Type B pancreatic cell (in vitro differentiated cells): ENCODE measurements at regions not wholly inside any gene's neighbourhood (a gene's known extent, or its start where the extent isn't known, plus 50 kb on each side); places are given as distances from the start of the nearest gene placed in this dataset.

Source experiments
- DNase-seq: peaks from one replicate; pipeline ENCODE4 v3.0.0; 2021; ENCODE audit warnings: mixed read lengths; ENCODE audit not compliant: unreplicated experiment; ENCODE audit errors: extremely low spot score
- H3K27ac Mint-ChIP-seq: 2 replicates; pipeline ENCODE4 v1.8.0; 2021; ENCODE audit warnings: mild to moderate bottlenecking, mixed read lengths
- H3K27me3 Mint-ChIP-seq: 2 replicates; pipeline ENCODE4 v1.8.0; 2021; ENCODE audit warnings: mixed read lengths
- H3K36me3 Mint-ChIP-seq: 2 replicates; pipeline ENCODE4 v1.8.0; 2021; ENCODE audit warnings: mixed read lengths
- H3K4me1 Mint-ChIP-seq: one replicate; pipeline ENCODE4 v1.8.0; 2021; ENCODE audit warnings: mixed read lengths; ENCODE audit not compliant: unreplicated experiment
- H3K4me3 Mint-ChIP-seq: 2 replicates; pipeline ENCODE4 v1.8.0; 2021; ENCODE audit warnings: mild to moderate bottlenecking, mixed read lengths
- H3K9me3 Mint-ChIP-seq: 2 replicates; pipeline ENCODE4 v1.8.0; 2021; ENCODE audit warnings: mixed read lengths
- TF ChIP-seq, protein P1 (sequence below): fragments of 200-600 bp; sonication (generic); conservative IDR thresholded peaks from 2 replicates; pipeline ENCODE4 v1.5.0; 2021; ENCODE audit warnings: antibody characterized with exemption, mild to moderate bottlenecking

- no peaks in the 10 kb centered on the region for H3K9me3 Mint-ChIP-seq
- H3K4me1 Mint-ChIP-seq = peaks cover 47% of the 10 kb centered on the region
- H3K4me3 Mint-ChIP-seq = no peak overlapping the region
- no peak for DNase-seq
- TF ChIP-seq, protein P1, sequence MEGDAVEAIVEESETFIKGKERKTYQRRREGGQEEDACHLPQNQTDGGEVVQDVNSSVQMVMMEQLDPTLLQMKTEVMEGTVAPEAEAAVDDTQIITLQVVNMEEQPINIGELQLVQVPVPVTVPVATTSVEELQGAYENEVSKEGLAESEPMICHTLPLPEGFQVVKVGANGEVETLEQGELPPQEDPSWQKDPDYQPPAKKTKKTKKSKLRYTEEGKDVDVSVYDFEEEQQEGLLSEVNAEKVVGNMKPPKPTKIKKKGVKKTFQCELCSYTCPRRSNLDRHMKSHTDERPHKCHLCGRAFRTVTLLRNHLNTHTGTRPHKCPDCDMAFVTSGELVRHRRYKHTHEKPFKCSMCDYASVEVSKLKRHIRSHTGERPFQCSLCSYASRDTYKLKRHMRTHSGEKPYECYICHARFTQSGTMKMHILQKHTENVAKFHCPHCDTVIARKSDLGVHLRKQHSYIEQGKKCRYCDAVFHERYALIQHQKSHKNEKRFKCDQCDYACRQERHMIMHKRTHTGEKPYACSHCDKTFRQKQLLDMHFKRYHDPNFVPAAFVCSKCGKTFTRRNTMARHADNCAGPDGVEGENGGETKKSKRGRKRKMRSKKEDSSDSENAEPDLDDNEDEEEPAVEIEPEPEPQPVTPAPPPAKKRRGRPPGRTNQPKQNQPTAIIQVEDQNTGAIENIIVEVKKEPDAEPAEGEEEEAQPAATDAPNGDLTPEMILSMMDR = no peak
- H3K27ac Mint-ChIP-seq = no peak overlapping the region
- no peaks in the 10 kb centered on the region for H3K36me3 Mint-ChIP-seq
- no peaks in the 10 kb centered on the region for H3K27me3 Mint-ChIP-seq
These were observed 167.2 kb upstream of the TSC22D2 start for GRCh38 chr3:150240891-150241290.

GRCh38 chr3:150239766-150240165 is 168.3 kb upstream of the TSC22D2 start:
- H3K9me3 Mint-ChIP-seq = no peaks in the 10 kb centered on the region
- TF ChIP-seq, protein P1 = no peak
- peaks cover 45% of the 10 kb centered on the region for H3K4me1 Mint-ChIP-seq
- no peak overlapping the region for H3K4me3 Mint-ChIP-seq
- H3K36me3 Mint-ChIP-seq = no peaks in the 10 kb centered on the region
- H3K27ac Mint-ChIP-seq = peak overlapping the region; percentile 11
- DNase-seq = no peak
- H3K27me3 Mint-ChIP-seq = no peaks in the 10 kb centered on the region

DNA sequence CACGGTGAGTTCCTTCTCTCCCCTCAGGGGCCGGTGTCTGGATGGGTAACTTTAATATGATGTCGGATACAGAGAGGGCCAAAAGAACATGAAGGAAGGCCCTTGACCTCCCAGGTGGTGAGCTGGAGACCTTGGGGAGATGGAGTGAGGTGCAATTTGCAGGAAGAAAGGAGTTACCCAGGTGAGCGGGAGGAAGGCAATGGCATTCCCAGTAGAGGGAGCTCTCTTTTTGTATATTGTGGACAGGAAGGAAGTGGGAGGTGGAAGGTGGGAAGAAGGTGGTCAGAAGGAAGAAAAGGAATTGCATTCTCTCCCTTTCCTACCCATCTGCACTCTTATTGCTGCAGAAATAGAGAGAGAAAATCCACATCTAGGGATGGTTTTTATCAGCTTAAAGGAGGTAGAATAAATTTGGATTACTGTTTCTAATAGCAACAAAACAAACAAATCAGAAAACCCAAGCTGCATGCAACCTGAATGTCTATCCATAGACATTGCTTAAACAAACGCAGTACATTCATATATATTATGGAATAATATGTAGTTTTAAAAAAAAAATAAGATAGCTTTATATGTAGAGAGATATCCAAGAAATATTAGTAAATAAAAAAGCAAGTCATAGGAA is 169.0 kb upstream of the TSC22D2 start:
- Mint-ChIP-seq H3K4me1 (peaks cover 43% of the 10 kb centered on the region), H3K27ac (peak overlapping the region; percentile 84), H3K36me3 (no peaks in the 10 kb centered on the region), H3K4me3 (peak overlapping the region; percentile 59), H3K9me3 (no peaks in the 10 kb centered on the region), H3K27me3 (no peaks in the 10 kb centered on the region)
- TF ChIP-seq, protein P1 = peak; percentile 49
- DNase-seq = no peak

DNA sequence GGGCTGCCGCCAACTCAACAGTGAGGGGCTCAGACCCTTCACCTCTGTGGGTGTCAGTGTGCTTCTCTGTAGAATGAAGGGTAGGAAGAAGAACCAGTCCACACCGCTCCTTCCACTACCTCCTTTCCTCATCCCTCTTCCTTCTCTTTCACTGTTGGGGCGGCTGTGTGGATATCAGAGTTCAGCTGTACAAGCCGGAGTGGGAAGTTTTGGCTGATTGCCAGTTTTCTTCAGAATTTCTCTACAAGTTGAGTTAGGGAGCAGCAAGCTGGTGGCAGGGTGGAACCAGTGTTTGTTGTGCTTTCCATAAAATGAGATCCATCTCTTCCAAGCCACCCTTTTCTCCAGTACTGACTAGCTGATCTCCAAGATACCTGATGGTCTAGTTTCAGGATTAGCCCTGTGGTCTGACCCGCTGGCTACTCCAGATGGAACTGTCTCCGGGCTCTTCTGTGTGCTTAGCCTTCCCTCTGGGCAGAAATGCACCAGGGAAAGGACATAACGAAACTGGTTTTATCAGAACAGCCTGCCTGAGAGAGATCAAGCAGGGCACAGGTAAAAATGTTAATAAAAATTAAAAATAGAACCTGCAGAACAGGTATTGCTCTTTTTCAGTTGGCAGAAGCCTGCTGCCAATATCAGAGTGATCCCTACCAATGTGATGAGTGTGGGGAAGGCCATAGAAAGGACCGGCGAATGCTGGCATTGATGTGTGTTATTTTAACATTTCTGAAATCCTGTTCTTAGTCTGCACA is 169.9 kb upstream of the TSC22D2 start:
- TF ChIP-seq, protein P1 = no peak
- Mint-ChIP-seq H3K4me3 (peak overlapping the region; percentile 59), H3K27me3 (no peaks in the 10 kb centered on the region), H3K27ac (peak overlapping the region; percentile 84), H3K4me1 (peaks cover 43% of the 10 kb centered on the region), H3K9me3 (peaks cover under 1% of the 10 kb centered on the region), H3K36me3 (no peaks in the 10 kb centered on the region)
- DNase-seq = no peak

DNA sequence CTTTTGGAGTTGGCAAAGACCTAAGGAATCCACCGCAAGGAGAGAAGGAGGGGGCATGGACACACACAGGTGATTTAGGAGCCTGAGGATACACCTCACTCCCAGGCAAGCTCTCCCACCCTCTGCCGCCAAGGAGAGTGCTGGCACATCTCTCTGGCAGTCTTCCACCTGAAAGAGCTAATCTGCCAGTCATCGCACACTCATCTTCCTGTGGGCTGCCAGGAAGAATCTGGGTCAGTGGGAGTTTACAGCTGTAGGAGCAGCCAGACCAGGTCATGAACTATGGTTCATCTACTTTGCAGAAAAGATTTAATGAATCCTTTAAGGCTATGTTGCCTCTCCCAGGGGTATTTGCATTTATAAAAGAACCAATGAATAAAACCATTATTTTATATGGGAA is 170.6 kb upstream of the TSC22D2 start:
- Mint-ChIP-seq H3K9me3 (peaks cover 4% of the 10 kb centered on the region), H3K4me1 (peaks cover 36% of the 10 kb centered on the region), H3K27me3 (no peaks in the 10 kb centered on the region), H3K4me3 (no peak overlapping the region), H3K36me3 (no peaks in the 10 kb centered on the region), H3K27ac (no peak overlapping the region)
- no peak for DNase-seq
- TF ChIP-seq, protein P1 = no peak
